ENCODE measurements at regions not wholly inside any gene's neighbourhood (a gene's known extent, or its start where the extent isn't known, plus 50 kb on each side); places are given as distances from the start of the nearest gene placed in this dataset.

- Histone ChIP-seq H3K4me3 (no peak overlapping the region), H3K27me3 (no peaks in the 10 kb centered on the region), H3K27ac (no peak overlapping the region), H3K36me3 (no peaks in the 10 kb centered on the region), H3K4me1 (ENCODE audit: insufficient read depth) (no peaks in the 10 kb centered on the region), H3K9me3 (no peaks in the 10 kb centered on the region)
- DNase-seq: no peak
- TF ChIP-seq CTCF (IDR thresholded peaks at IDR 0.05): no peak
- TF ChIP-seq POLR2A (IDR thresholded peaks at IDR 0.05): no peak
- TF ChIP-seq EP300 (IDR thresholded peaks at IDR 0.05): no peak
- 87 to 92% (median 91%) methylated on average over 5 of the region's 5 CpGs for WGBS, 3 donors
- intact Hi-C loops (cut with DNase I): no loop called here
Measured at GRCh38 chr7:35504365-35504764, 190.6 kb downstream of the HERPUD2 start.

GRCh38 chr7:35501681-35502080 is 193.3 kb downstream of the HERPUD2 start:
- no peak for DNase-seq
- WGBS, 3 donors: 58 to 74% (median 72%) methylated on average over 3 of the region's 3 CpGs
- Histone ChIP-seq H3K4me3 (no peak overlapping the region), H3K27me3 (no peaks in the 10 kb centered on the region), H3K4me1 (ENCODE audit: insufficient read depth) (no peaks in the 10 kb centered on the region), H3K27ac (no peak overlapping the region), H3K9me3 (no peaks in the 10 kb centered on the region), H3K36me3 (no peaks in the 10 kb centered on the region)
- intact Hi-C loops (cut with DNase I): no loop called here
- TF ChIP-seq CTCF (IDR thresholded peaks at IDR 0.05) (no peak), EP300 (IDR thresholded peaks at IDR 0.05) (no peak), POLR2A (IDR thresholded peaks at IDR 0.05) (no peak)

- DNase-seq: no peak
- no peaks in the 10 kb centered on the region for H3K36me3 ChIP-seq
- intact Hi-C loops (cut with DNase I): no loop called here
- no peak overlapping the region for H3K4me3 ChIP-seq
- no peaks in the 10 kb centered on the region for H3K9me3 ChIP-seq
- 64 to 71% (median 68%) methylated on average over 5 of the region's 5 CpGs for WGBS, 3 donors
- no peaks in the 10 kb centered on the region for H3K4me1 ChIP-seq (ENCODE audit: insufficient read depth)
- H3K27me3 ChIP-seq: no peaks in the 10 kb centered on the region
- H3K27ac ChIP-seq: no peak overlapping the region
- TF ChIP-seq CTCF (IDR thresholded peaks at IDR 0.05) (no peak), POLR2A (IDR thresholded peaks at IDR 0.05) (no peak), EP300 (IDR thresholded peaks at IDR 0.05) (no peak)
Measured at GRCh38 chr7:35499226-35499625, 195.7 kb downstream of the HERPUD2 start.

GRCh38 chr7:35498416-35498815 is 196.5 kb downstream of the HERPUD2 start:
- TF ChIP-seq POLR2A (IDR thresholded peaks at IDR 0.05) (no peak), CTCF (IDR thresholded peaks at IDR 0.05) (no peak), EP300 (IDR thresholded peaks at IDR 0.05) (no peak)
- DNase-seq: no peak
- Histone ChIP-seq H3K36me3 (no peaks in the 10 kb centered on the region), H3K27ac (no peak overlapping the region), H3K9me3 (no peaks in the 10 kb centered on the region), H3K4me3 (no peak overlapping the region), H3K4me1 (ENCODE audit: insufficient read depth) (no peaks in the 10 kb centered on the region), H3K27me3 (no peaks in the 10 kb centered on the region)
- intact Hi-C loops (cut with DNase I): no loop called here
- 82 to 84% (median 83%) methylated on average over 6 of the region's 6 CpGs for WGBS, 3 donors

- Histone ChIP-seq H3K4me3 (no peak overlapping the region), H3K27me3 (no peaks in the 10 kb centered on the region), H3K9me3 (no peaks in the 10 kb centered on the region), H3K4me1 (ENCODE audit: insufficient read depth) (no peaks in the 10 kb centered on the region), H3K27ac (no peak overlapping the region), H3K36me3 (no peaks in the 10 kb centered on the region)
- no peak for DNase-seq
- intact Hi-C loops (cut with DNase I): no loop called here
- WGBS, 3 donors: 75 to 82% (median 78%) methylated on average over 3 of the region's 3 CpGs
- no peak for TF ChIP-seq CTCF (IDR thresholded peaks at IDR 0.05)
Measured at GRCh38 chr7:35495844-35496243, 199.1 kb downstream of the HERPUD2 start.
